ENCODE measurements at regions not wholly inside any gene's neighbourhood (a gene's known extent, or its start where the extent isn't known, plus 50 kb on each side); places are given as distances from the start of the nearest gene placed in this dataset.

GRCh38 chr13:62613819-62614218 is 1198.2 kb upstream of the PCDH20 start:
- no peak for DNase-seq (ENCODE audit: low read depth, low spot score)

GRCh38 chr13:62611343-62611742 is 1195.7 kb upstream of the PCDH20 start:
- no peak for DNase-seq (ENCODE audit: low read depth, low spot score)

GRCh38 chr13:62598708-62599107 is 1183.1 kb upstream of the PCDH20 start:
- DNase-seq (ENCODE audit: low read depth, low spot score), result no peak

GRCh38 chr13:62595976-62596375 is 1180.3 kb upstream of the PCDH20 start:
- no peak for DNase-seq (ENCODE audit: low read depth, low spot score)

- DNase-seq (ENCODE audit: low read depth, low spot score), result no peak
These were observed 1178.2 kb upstream of the PCDH20 start for GRCh38 chr13:62593804-62594203.

- no peak for DNase-seq (ENCODE audit: low read depth, low spot score)
These were observed 1167.8 kb upstream of the PCDH20 start for GRCh38 chr13:62583466-62583865.

GRCh38 chr13:62578402-62578801 is 1162.8 kb upstream of the PCDH20 start:
- no peak for DNase-seq (ENCODE audit: low read depth, low spot score)

DNA sequence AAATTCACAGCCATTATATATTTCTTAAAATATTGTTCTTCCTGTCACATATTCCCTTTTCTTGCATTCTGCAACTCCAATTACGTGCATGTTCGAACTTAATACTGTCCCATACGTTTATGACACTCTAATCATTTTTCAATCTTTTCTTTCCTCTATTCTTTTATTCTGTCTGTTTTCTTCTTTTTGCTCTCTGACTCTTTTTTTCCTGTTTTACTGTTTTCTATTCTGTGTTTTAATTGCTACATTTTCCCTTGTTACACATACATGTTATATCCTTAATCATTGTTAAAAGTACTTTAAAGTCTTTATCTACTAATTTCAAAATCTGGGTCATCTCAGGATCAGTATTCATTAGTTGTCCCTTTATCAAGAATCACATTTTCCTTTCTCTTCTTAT is 1149.1 kb upstream of the PCDH20 start:
- DNase-seq (ENCODE audit: low read depth, low spot score), result no peak

- no peak for DNase-seq (ENCODE audit: low read depth, low spot score)
These were observed 1147.6 kb upstream of the PCDH20 start for GRCh38 chr13:62563251-62563650.

GRCh38 chr13:62556978-62557377 is 1141.3 kb upstream of the PCDH20 start:
- no peak for DNase-seq (ENCODE audit: low read depth, low spot score)

GRCh38 chr13:62551588-62551987 is 1135.9 kb upstream of the PCDH20 start:
- DNase-seq (ENCODE audit: low read depth, low spot score), result no peak

DNA sequence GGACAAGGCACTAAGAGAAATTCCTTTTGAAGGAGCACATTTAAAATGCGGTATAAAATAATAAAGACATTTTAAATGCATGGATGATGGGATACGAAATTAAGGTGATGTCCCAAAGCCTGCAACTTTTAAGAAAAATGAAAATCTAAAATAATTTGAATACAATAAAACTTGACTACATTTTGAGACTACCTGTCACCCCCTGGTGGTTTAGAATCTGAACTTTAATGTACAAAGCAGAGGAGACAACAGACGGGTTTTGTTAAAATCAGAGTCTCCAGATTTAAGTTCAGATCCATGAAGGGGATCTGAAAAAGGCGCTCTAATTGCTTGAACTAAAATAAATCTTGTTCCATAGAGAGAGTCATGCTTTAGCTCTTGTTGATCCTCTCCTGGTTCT is 1129.3 kb upstream of the PCDH20 start:
- DNase-seq (ENCODE audit: low read depth, low spot score), result no peak

DNA sequence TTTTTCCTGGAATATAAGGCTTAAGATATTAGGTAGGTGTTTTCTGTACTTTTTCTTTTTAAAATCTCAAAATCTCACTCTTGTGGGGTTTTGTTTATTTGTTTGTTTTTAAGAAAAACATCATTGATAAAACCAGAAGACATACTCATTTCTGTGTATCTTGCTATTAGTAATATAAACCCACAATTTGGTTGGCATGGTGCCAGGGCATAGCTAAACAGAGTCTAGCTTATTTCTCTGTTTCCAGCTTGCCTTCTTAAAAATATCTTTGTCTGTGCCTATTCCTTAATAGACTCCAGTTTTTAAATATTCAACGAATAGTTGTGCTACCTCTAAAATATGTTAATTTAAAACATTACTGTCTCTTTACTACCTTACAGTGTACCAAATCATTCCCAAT is 1121.9 kb upstream of the PCDH20 start:
- DNase-seq (ENCODE audit: low read depth, low spot score), result no peak

GRCh38 chr13:62525652-62526051 is 1110.0 kb upstream of the PCDH20 start:
- no peak for DNase-seq (ENCODE audit: low read depth, low spot score)

DNA sequence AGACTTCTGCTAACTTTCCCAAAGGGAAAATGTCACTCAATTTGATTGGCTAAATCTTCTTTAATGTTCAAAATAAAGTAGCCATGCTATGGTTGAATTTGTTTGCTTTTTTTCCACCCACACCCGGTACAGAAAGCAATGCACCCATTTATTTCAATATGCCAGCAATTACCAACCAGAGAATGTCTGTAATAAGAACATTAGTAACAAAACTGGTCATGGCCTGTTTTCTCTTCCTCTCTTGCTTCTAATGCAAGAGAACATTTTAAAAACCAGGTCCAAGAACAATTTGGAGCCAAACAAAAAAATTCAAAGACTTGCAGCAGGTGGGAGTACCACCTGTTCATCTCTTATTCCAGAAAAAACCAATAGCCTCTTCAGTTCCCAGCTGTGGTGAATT is 1108.8 kb upstream of the PCDH20 start:
- no peak for DNase-seq (ENCODE audit: low read depth, low spot score)

- DNase-seq (ENCODE audit: low read depth, low spot score), result no peak
These were observed 1108.4 kb upstream of the PCDH20 start for GRCh38 chr13:62524061-62524460.

GRCh38 chr13:62512194-62513141 is 1096.8 kb upstream of the PCDH20 start:
- no peak for DNase-seq (ENCODE audit: low read depth, low spot score)

- no peak for DNase-seq (ENCODE audit: low read depth, low spot score)
These were observed 1095.4 kb upstream of the PCDH20 start for GRCh38 chr13:62510906-62511655.

GRCh38 chr13:62502588-62502987 is 1086.9 kb upstream of the PCDH20 start:
- DNase-seq (ENCODE audit: low read depth, low spot score), result no peak

GRCh38 chr13:62489731-62490130 is 1074.1 kb upstream of the PCDH20 start:
- DNase-seq (ENCODE audit: low read depth, low spot score), result no peak

DNA sequence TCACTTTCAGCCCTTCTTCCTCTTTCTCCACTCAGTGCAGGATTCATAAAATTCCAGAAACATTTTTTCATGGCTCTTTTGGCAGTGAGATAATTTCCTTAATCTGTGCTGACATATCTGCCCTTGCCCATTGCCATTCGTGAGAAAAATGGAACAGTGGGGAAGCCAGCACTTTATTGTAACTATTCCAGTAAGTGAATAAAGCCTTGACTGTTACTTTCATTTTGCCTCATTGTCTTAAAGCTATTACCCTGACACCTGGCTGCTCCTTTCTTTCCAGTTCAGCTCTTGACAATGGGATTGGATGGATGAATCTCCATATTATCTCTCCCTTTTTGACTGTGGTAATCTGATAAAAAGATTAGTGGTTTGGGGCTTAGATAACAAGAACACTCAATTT is 1068.1 kb upstream of the PCDH20 start:
- no peak for DNase-seq (ENCODE audit: low read depth, low spot score)

- no peak for DNase-seq (ENCODE audit: low read depth, low spot score)
These were observed 1066.7 kb upstream of the PCDH20 start for GRCh38 chr13:62482351-62482750.

- DNase-seq (ENCODE audit: low read depth, low spot score), result no peak
These were observed 1058.2 kb upstream of the PCDH20 start for GRCh38 chr13:62473944-62474237.

Data from smooth muscle cell of the brain vasculature (primary cell).